GM12878 (cell line): ENCODE measurements at regions not wholly inside any gene's neighbourhood (a gene's known extent, or its start where the extent isn't known, plus 50 kb on each side); places are given as distances from the start of the nearest gene placed in this dataset.

Experiments
- ATAC-seq: fragments of 200-7000 bp; cut with Tn5 transposase; 3 replicates; pipeline ENCODE4 v1.9.1; 2020; ENCODE audit warnings: mild to moderate bottlenecking, moderate library complexity
- BruUV-seq: library from RNA; stranded (reverse); fragments of 400-500 nt; replicated peaks from 2 replicates; lab custom pipeline; 2021; lab: Mats Ljungman, UMichigan
- CTCF ChIA-PET: fragments of 300-600 bp; sonication (Branson Sonifier 250); formaldehyde crosslinking; extraction: SDS; loops from one replicate; lab custom pipeline; 2021; ENCODE audit warnings: inconsistent platforms; lab: Yijun Ruan, JAX
- POLR2A ChIA-PET: fragments of 350-600 bp; formaldehyde crosslinking; extraction: SDS; loops from one replicate; lab custom pipeline; 2021; ENCODE audit warnings: inconsistent platforms; lab: Charles Lee
- RAD21 ChIA-PET: fragments of 300-600 bp; sonication (Branson Sonifier 250); formaldehyde crosslinking; loops from one replicate; lab custom pipeline; 2023; ENCODE audit warnings: antibody characterized with exemption; ENCODE audit not compliant: unreplicated experiment; lab: Charles Lee
- SMC1A ChIA-PET: fragments of 300-600 bp; sonication (Branson Sonifier 250); formaldehyde crosslinking; loops from one replicate; lab custom pipeline; 2023; ENCODE audit not compliant: unreplicated experiment, uncharacterized antibody; lab: Charles Lee
- DNase-seq: peaks from one replicate; pipeline ENCODE4 v3.0.0-alpha.2; 2011; ENCODE audit warnings: low read depth, low spot score
- FAIRE-seq: peaks from 3 replicates; lab custom pipeline; 2011; peaks lifted over from hg19 to GRCh38; lab: Jason Lieb, UNC
- H2AFZ ChIP-seq: 2 replicates; pipeline ENCODE4 v1.6.0; 2011; ENCODE audit warnings: low read depth, low read length, control low read depth; ENCODE audit not compliant: control insufficient read depth
- H3K27ac ChIP-seq: 2 replicates; pipeline ENCODE4 v1.5.1; 2011; ENCODE audit warnings: control low read depth; ENCODE audit not compliant: control insufficient read depth, insufficient read depth
- H3K27me3 ChIP-seq, 2 experiments: replicated peaks in 1 of 2; 2 replicates each; pipeline versions ENCODE4 v1.6.0 to v1.6.1; 2011; ENCODE audit warnings: low read length in 1 of 2; ENCODE audit not compliant: control insufficient read depth in 2 of 2, insufficient read depth in 2 of 2
- H3K36me3 ChIP-seq, 2 experiments: 2 replicates each; pipeline ENCODE4 v1.5.1; 2011; ENCODE audit warnings: low read length in 1 of 2; ENCODE audit not compliant: control insufficient read depth in 2 of 2, insufficient read depth in 2 of 2
- H3K4me1 ChIP-seq: 2 replicates; pipeline ENCODE4 v1.6.1; 2011; ENCODE audit warnings: mild to moderate bottlenecking, low read length, moderate library complexity, mixed read lengths; ENCODE audit not compliant: control insufficient read depth, insufficient read depth
- H3K4me2 ChIP-seq: 2 replicates; pipeline ENCODE4 v1.6.0; 2011; ENCODE audit warnings: control low read depth; ENCODE audit not compliant: control insufficient read depth, insufficient read depth
- H3K4me3 ChIP-seq: fragments of 200-600 bp; sonication (generic); 2 replicates; pipeline ENCODE4 v1.5.1; 2016
- H3K79me2 ChIP-seq: 2 replicates; pipeline ENCODE4 v1.6.0; 2011; ENCODE audit warnings: low read length; ENCODE audit not compliant: control insufficient read depth, insufficient read depth
- H3K9ac ChIP-seq: 2 replicates; pipeline ENCODE4 v1.8.0; 2011; ENCODE audit warnings: low read length, control low read depth, mixed read lengths; ENCODE audit not compliant: control insufficient read depth, insufficient read depth
- H3K9me3 ChIP-seq: replicated peaks from 3 replicates; pipeline ENCODE4 v1.5.1; 2011; ENCODE audit warnings: mild to moderate bottlenecking, low read length; ENCODE audit not compliant: control insufficient read depth, insufficient read depth
- H4K20me1 ChIP-seq: 2 replicates; pipeline ENCODE4 v1.6.0; 2011; ENCODE audit not compliant: control insufficient read depth, insufficient read depth
- E4F1 ChIP-seq: fragments of 450-650 bp; IDR thresholded peaks from 2 replicates; pipeline ENCODE4 v1.6.1; 2018; ENCODE audit warnings: borderline replicate concordance, mild to moderate bottlenecking; ENCODE audit not compliant: partially characterized antibody
- ESRRA ChIP-seq: IDR thresholded peaks from 2 replicates; pipeline ENCODE4 v1.6.1; 2012; ENCODE audit warnings: mild to moderate bottlenecking, low read length, improper control_type of control experiment
- HDAC6 ChIP-seq: fragments of 200-600 bp; sonication (generic); IDR thresholded peaks from one replicate; pipeline ENCODE4 v1.8.0; 2017; ENCODE audit warnings: antibody characterized with exemption; ENCODE audit not compliant: unreplicated experiment
- MXI1 ChIP-seq: fragments of 150-350 bp; IDR thresholded peaks from 2 replicates; pipeline ENCODE4 v1.6.1; 2011; ENCODE audit warnings: low read depth, mild to moderate bottlenecking, inconsistent platforms, low read length, improper control_type of control experiment
- NR2C2 ChIP-seq: IDR thresholded peaks from 2 replicates; pipeline ENCODE4 v1.6.1; 2011; ENCODE audit warnings: borderline replicate concordance, low read depth; ENCODE audit not compliant: control insufficient read depth, insufficient read length
- PBX3 ChIP-seq: IDR thresholded peaks from 2 replicates; pipeline ENCODE4 v1.6.1; 2011; ENCODE audit warnings: mild to moderate bottlenecking, low read depth, low read length, moderate library complexity; ENCODE audit not compliant: insufficient replicate concordance
- SUPT20H ChIP-seq: IDR thresholded peaks from 2 replicates; pipeline ENCODE4 v1.6.1; 2011; ENCODE audit warnings: low read depth, mild to moderate bottlenecking, low read length, moderate library complexity, borderline replicate concordance; ENCODE audit not compliant: control insufficient read depth
- ZZZ3 ChIP-seq: IDR thresholded peaks from 2 replicates; pipeline ENCODE4 v1.6.1; 2011; ENCODE audit warnings: low read depth; ENCODE audit not compliant: control insufficient read depth, insufficient read length
- WGBS: methylation state at CpG from one replicate; pipeline ENCODE4 v1.1.6; 2016; ENCODE audit warnings: low lambda C conversion rate; ENCODE audit not compliant: insufficient replicate concordance, insufficient coverage; ENCODE audit errors: missing lambda C conversion rate; 5-methylcytosine and 5-hydroxymethylcytosine counted together
- in situ Hi-C: fragments of 300-500 bp; cut with MboI; formaldehyde crosslinking; loops from 9 replicates; pipeline ENCODE4 v1.14.3; 2018; ENCODE audit warnings: mixed read lengths
- intact Hi-C: fragments of 100-400 bp; cut with micrococcal nuclease; formaldehyde crosslinking; loops from one replicate; pipeline ENCODE4 v1.14.2; 2022; ENCODE audit not compliant: unreplicated experiment

GRCh38 chr13:44834404-44834803, 154.9 kb downstream of the NUFIP1 start (continued):
- no peak for TF ChIP-seq MXI1
- TF ChIP-seq, all 136 proteins: peak for 0

GRCh38 chr13:44833626-44834025, 155.6 kb downstream of the NUFIP1 start:
- H3K4me1 ChIP-seq = no peaks in the 10 kb centered on the region
- in situ Hi-C loops (no loop called here), intact Hi-C loops (no loop called here)
- H3K79me2 ChIP-seq = no peaks in the 10 kb centered on the region
- no peak for DNase-seq
- no peaks in the 10 kb centered on the region for H4K20me1 ChIP-seq
- H3K36me3 ChIP-seq = no peaks in the 10 kb centered on the region
- no peak overlapping the region for H3K4me3 ChIP-seq
- 73% methylated on average over 7 of the region's 7 CpGs for WGBS
- ChIA-PET POLR2A (no interaction called here), CTCF (no interaction called here), RAD21 (no interaction called here), SMC1A (no interaction called here)
- H2AFZ ChIP-seq = no peak overlapping the region
- ATAC-seq = no peak
- peaks cover 0 to 2% of the 10 kb centered on the region in 2 experiments; a peak in 2 of 4 replicates for H3K27me3 ChIP-seq
- no peak for FAIRE-seq
- no peak for TF ChIP-seq HDAC6
- TF ChIP-seq PBX3 = no peak
- no peak for TF ChIP-seq NR2C2
- no TSS peak for BruUV-seq
- H3K4me2 ChIP-seq = no peak overlapping the region
- H3K27ac ChIP-seq = no peak overlapping the region
- no peaks in the 10 kb centered on the region for H3K9me3 ChIP-seq
- no peak overlapping the region for H3K9ac ChIP-seq

- no peak overlapping the region for H3K9ac ChIP-seq
- WGBS = 21% methylated on average over 4 of the region's 4 CpGs
- no peaks in the 10 kb centered on the region for H3K79me2 ChIP-seq
- no peaks in the 10 kb centered on the region for H4K20me1 ChIP-seq
- no peak overlapping the region for H3K4me2 ChIP-seq
- intact Hi-C loops (no loop called here), in situ Hi-C loops (no loop called here)
- POLR2A ChIA-PET = no interaction called here
- SMC1A ChIA-PET = no interaction called here
- peaks cover 0 to 2% of the 10 kb centered on the region in 2 experiments; a peak in 2 of 4 replicates for H3K27me3 ChIP-seq
- DNase-seq (no peak), ATAC-seq (no peak), FAIRE-seq (no peak)
- H3K4me1 ChIP-seq = no peaks in the 10 kb centered on the region
- no TSS peak for BruUV-seq
- RAD21 ChIA-PET = no interaction called here
- H3K9me3 ChIP-seq = no peaks in the 10 kb centered on the region
- CTCF ChIA-PET = no interaction called here
- H3K27ac ChIP-seq = no peak overlapping the region
- H2AFZ ChIP-seq = no peak overlapping the region
- H3K36me3 ChIP-seq = no peaks in the 10 kb centered on the region
- H3K4me3 ChIP-seq = no peak overlapping the region
- TF ChIP-seq SUPT20H = no peak
- no peak for TF ChIP-seq ZZZ3
- TF ChIP-seq E4F1 = no peak
- TF ChIP-seq ESRRA = no peak
These were observed 156.1 kb downstream of the NUFIP1 start for GRCh38 chr13:44833139-44833538.
